ENCODE measurements at regions not wholly inside any gene's neighbourhood (a gene's known extent, or its start where the extent isn't known, plus 50 kb on each side); places are given as distances from the start of the nearest gene placed in this dataset.

DNA sequence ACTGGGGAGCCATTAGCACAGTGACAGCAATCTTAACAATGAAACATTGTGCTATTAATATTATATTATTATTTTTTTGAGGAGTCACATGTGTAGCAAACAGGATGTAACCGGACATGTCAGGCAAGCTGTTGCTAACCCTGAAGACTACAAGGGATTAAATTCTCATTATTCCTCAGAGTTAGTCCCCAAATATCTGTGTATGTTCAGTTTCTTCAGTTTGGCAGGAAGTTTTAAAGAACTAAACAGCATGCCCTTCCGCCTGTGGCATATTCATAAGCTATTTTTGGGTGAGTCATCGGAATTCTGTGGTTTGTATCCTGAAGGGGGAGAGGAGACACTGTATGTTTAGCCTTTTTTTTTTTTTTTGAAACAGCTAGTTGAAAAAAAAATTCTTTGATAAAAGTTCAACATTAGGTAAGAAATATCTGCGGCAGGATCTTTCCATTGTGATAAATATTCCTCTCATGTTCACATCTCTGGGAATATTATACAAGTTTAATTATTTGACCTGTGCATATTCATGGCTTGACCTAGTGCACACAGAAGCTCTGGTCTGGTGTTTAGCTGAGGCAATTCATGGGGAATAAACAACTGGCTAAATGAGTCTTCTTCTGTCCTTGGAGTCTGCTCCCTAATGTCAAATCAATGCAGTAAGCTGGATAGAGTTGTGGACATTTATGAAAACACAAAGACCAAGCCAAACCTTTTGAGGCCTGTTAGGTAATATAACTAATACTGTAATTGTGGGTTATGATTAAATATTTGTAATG, 202.7 kb upstream of the CDKN2B start:
- Histone ChIP-seq H3K14ac (ENCODE audit: insufficient read depth, low read length) (no peak overlapping the region), H2BK20ac (ENCODE audit: low read depth, low read length, poor library complexity, severe bottlenecking) (no peak overlapping the region), H3K79me1 (ENCODE audit: insufficient read depth, low read depth, low read length, poor library complexity, severe bottlenecking) (no peaks in the 10 kb centered on the region), H2BK5ac (ENCODE audit: insufficient read length, low read length) (no peak overlapping the region), H3T11ph (ENCODE audit: low read length) (no peak overlapping the region), H3K56ac (ENCODE audit: insufficient read length, low read depth, low read length) (no peak overlapping the region), H4K8ac (replicated peaks; ENCODE audit: insufficient read length, low read depth, low read length) (no peak overlapping the region), H3K4me1 (ENCODE audit: insufficient read depth, low read length) (no peaks in the 10 kb centered on the region; the same call in 1 of the 2 replicates), H3K23ac (ENCODE audit: insufficient read length, low read depth, low read length) (no peak overlapping the region), H2BK120ac (ENCODE audit: low read depth, low read length, poor library complexity, severe bottlenecking) (no peak overlapping the region), H3K27ac (ENCODE audit: insufficient read length, low read depth, low read length) (no peak overlapping the region), H4K20me1 (ENCODE audit: control insufficient read depth, insufficient read depth, insufficient read length) (no peaks in the 10 kb centered on the region), H3K79me2 (ENCODE audit: insufficient read depth, low read length) (no peaks in the 10 kb centered on the region), H3K9ac (ENCODE audit: extremely low read depth, insufficient read length, low read length) (no peak overlapping the region), H3K23me2 (ENCODE audit: insufficient read length, low read depth, low read length, poor library complexity, severe bottlenecking) (no peaks in the 10 kb centered on the region), H4K91ac (ENCODE audit: insufficient read length, low read depth, low read length) (no peak overlapping the region), H4K5ac (ENCODE audit: insufficient read length, low read depth, low read length) (no peak overlapping the region), H2BK12ac (ENCODE audit: insufficient read length, low read depth, low read length) (no peak overlapping the region), H3K4me2 (ENCODE audit: insufficient read depth, insufficient read length, low read length) (no peak overlapping the region), H2AK5ac (ENCODE audit: insufficient read length, low read length) (no peak overlapping the region), H3K4ac (ENCODE audit: low read depth, low read length) (no peak overlapping the region), H3K9me3 (ENCODE audit: control insufficient read depth, low read depth, low read length) (no peaks in the 10 kb centered on the region), H3K18ac (ENCODE audit: insufficient read length, low read depth, low read length) (no peak overlapping the region), H2BK15ac (ENCODE audit: low read depth, low read length) (no peak overlapping the region), H2AFZ (ENCODE audit: low read length) (no peak overlapping the region), H3K27me3 (ENCODE audit: insufficient read depth, low read length) (no peaks in the 10 kb centered on the region)
- no peaks in the 10 kb centered on the region for H3K36me3 Mint-ChIP-seq (ENCODE audit: insufficient read depth in 1 of 3, low read depth in 3 of 3)
- no CpG with 5 or more reads among the region's 4 CpGs for WGBS (ENCODE audit: extremely low coverage, insufficient read length, low lambda C conversion rate)
- TF ChIP-seq, protein P1, sequence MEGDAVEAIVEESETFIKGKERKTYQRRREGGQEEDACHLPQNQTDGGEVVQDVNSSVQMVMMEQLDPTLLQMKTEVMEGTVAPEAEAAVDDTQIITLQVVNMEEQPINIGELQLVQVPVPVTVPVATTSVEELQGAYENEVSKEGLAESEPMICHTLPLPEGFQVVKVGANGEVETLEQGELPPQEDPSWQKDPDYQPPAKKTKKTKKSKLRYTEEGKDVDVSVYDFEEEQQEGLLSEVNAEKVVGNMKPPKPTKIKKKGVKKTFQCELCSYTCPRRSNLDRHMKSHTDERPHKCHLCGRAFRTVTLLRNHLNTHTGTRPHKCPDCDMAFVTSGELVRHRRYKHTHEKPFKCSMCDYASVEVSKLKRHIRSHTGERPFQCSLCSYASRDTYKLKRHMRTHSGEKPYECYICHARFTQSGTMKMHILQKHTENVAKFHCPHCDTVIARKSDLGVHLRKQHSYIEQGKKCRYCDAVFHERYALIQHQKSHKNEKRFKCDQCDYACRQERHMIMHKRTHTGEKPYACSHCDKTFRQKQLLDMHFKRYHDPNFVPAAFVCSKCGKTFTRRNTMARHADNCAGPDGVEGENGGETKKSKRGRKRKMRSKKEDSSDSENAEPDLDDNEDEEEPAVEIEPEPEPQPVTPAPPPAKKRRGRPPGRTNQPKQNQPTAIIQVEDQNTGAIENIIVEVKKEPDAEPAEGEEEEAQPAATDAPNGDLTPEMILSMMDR (conservative IDR thresholded peaks at IDR 0.05): no peak
- no peaks in the 10 kb centered on the region for H3K9me3 Mint-ChIP-seq
- H3K27me3 Mint-ChIP-seq (ENCODE audit: low read depth): no peaks in the 10 kb centered on the region
- H3K4me3 Mint-ChIP-seq: no peak overlapping the region
- DNase-seq: no peak
- peaks cover 0 to 6% of the 10 kb centered on the region in 2 experiments; a peak in 3 of 4 replicates for H3K4me1 Mint-ChIP-seq
- H3K27ac Mint-ChIP-seq: no peak overlapping the region

Data from H9 (cell line).